HepG2 (cell line): ENCODE measurements at regions not wholly inside any gene's neighbourhood (a gene's known extent, or its start where the extent isn't known, plus 50 kb on each side); places are given as distances from the start of the nearest gene placed in this dataset.
A peak's percentile ranks its signal among the peaks of the same experiment; 100 is the strongest.

Source experiments
- ATAC-seq: fragments of 200-7000 bp; cut with Tn5 transposase; 3 replicates; pipeline ENCODE4 v1.9.1; 2020; ENCODE audit warnings: mild to moderate bottlenecking, moderate library complexity
- BruUV-seq: library from RNA; stranded (reverse); fragments of 400-500 nt; replicated peaks from 2 replicates; lab custom pipeline; 2021; lab: Mats Ljungman, UMichigan
- CTCF ChIA-PET: fragments of 300-600 bp; formaldehyde crosslinking; extraction: SDS; loops from one replicate; lab custom pipeline; 2021; ENCODE audit warnings: low total read pairs, inconsistent platforms, low intra/inter-chr PET ratio; lab: Yijun Ruan, JAX
- POLR2A ChIA-PET: fragments of 350-600 bp; sonication (Branson Sonifier 250); formaldehyde crosslinking; loops from one replicate; lab custom pipeline; 2020; ENCODE audit warnings: antibody characterized with exemption, inconsistent platforms; lab: Yijun Ruan, JAX
- DNase-seq: peaks from one replicate; pipeline ENCODE4 v3.0.0-alpha.2; 2015; ENCODE audit warnings: low spot score
- FAIRE-seq: peaks from 3 replicates; lab custom pipeline; 2011; peaks lifted over from hg19 to GRCh38; lab: Jason Lieb, UNC
- H2AFZ ChIP-seq: one replicate; pipeline ENCODE4 v1.6.1; 2011; ENCODE audit warnings: low read length, inconsistent platforms
- H3K27ac ChIP-seq: fragments of 300-600 bp; 3 replicates; pipeline ENCODE4 v1.8.0; 2011; ENCODE audit warnings: mixed run types, mild to moderate bottlenecking, mixed read lengths, low read length, inconsistent platforms; ENCODE audit not compliant: insufficient read depth; ENCODE audit errors: extremely low read length
- H3K27me3 ChIP-seq, 2 experiments: fragments of 200-600 bp in 1 of 2; 2 replicates in 1 of 2; 3 replicates in 1 of 2; pipeline versions ENCODE4 v1.6.0 to v1.8.0; 2011; ENCODE audit warnings: low read length in 2 of 2, mild to moderate bottlenecking in 2 of 2, moderate library complexity in 2 of 2, inconsistent platforms in 1 of 2; ENCODE audit not compliant: insufficient read depth in 2 of 2, control insufficient read depth in 1 of 2
- H3K36me3 ChIP-seq, 2 experiments: fragments of 200-600 bp in 1 of 2; replicated peaks in 1 of 2; 2 replicates in 1 of 2; 3 replicates in 1 of 2; pipeline versions ENCODE4 v1.5.1 to v1.8.0; 2011; ENCODE audit warnings: low read length in 2 of 2, inconsistent platforms in 1 of 2; ENCODE audit not compliant: insufficient read depth in 2 of 2, control insufficient read depth in 1 of 2
- H3K4me1 ChIP-seq: 2 replicates; pipeline ENCODE4 v1.5.1; 2012; ENCODE audit warnings: low read length, inconsistent platforms; ENCODE audit not compliant: insufficient read depth
- H3K4me2 ChIP-seq: 2 replicates; pipeline ENCODE4 v1.6.0; 2011; ENCODE audit warnings: low read depth, low read length, inconsistent platforms
- H3K4me3 ChIP-seq, 3 experiments: fragments of 200-600 bp in 1 of 3; sonication (generic), shearing (Covaris generic) in 1 of 3; replicated peaks in 1 of 3; 2 replicates each; pipeline ENCODE4 v1.5.1; 2011 to 2016; ENCODE audit warnings: low read length in 3 of 3, inconsistent platforms in 2 of 3, low read depth in 2 of 3, mild to moderate bottlenecking in 2 of 3, control low read depth in 1 of 3, mixed read lengths in 1 of 3; ENCODE audit not compliant: insufficient read depth in 1 of 3
- H3K79me2 ChIP-seq: one replicate; pipeline ENCODE4 v1.6.1; 2011; ENCODE audit warnings: low read length, inconsistent platforms; ENCODE audit not compliant: insufficient read depth
- H3K9ac ChIP-seq: 2 replicates; pipeline ENCODE4 v1.6.0; 2011; ENCODE audit warnings: mild to moderate bottlenecking, low read depth, low read length, inconsistent platforms; ENCODE audit not compliant: insufficient read depth
- H3K9me3 ChIP-seq: 2 replicates; pipeline ENCODE4 v1.5.1; 2012; ENCODE audit warnings: mild to moderate bottlenecking, low read length
- H4K20me1 ChIP-seq: 2 replicates; pipeline ENCODE4 v1.6.0; 2011; ENCODE audit warnings: inconsistent platforms, mild to moderate bottlenecking, low read length, moderate library complexity; ENCODE audit not compliant: insufficient read depth
- HMGXB3 ChIP-seq: sonication (generic); formaldehyde crosslinking; IDR thresholded peaks from 2 replicates; pipeline ENCODE4 v1.4.0; 2020; ENCODE audit warnings: missing genetic modification reagents, borderline replicate concordance
- KAT2B ChIP-seq: fragments of 150-350 bp; IDR thresholded peaks from 2 replicates; pipeline ENCODE4 v1.6.1; 2014; ENCODE audit warnings: low read depth, low read length, borderline replicate concordance
- MBD4 ChIP-seq: IDR thresholded peaks from 2 replicates; pipeline ENCODE4 v1.6.1; 2012; ENCODE audit warnings: low read length, inconsistent platforms, borderline replicate concordance
- MTF1 ChIP-seq: sonication (generic); formaldehyde crosslinking; IDR thresholded peaks from 2 replicates; pipeline ENCODE4 v1.5.0; 2020; ENCODE audit warnings: missing genetic modification reagents
- MZF1 ChIP-seq: sonication (generic); formaldehyde crosslinking; IDR thresholded peaks from 2 replicates; pipeline ENCODE4 v1.8.1; 2023; ENCODE audit warnings: mild to moderate bottlenecking, missing genetic modification reagents, borderline replicate concordance
- NFE2L2 ChIP-seq: fragments of 150-350 bp; IDR thresholded peaks from 2 replicates; pipeline ENCODE4 v1.6.1; 2014; ENCODE audit warnings: low read length
- REXO4 ChIP-seq: sonication (generic); formaldehyde crosslinking; IDR thresholded peaks from 2 replicates; pipeline ENCODE4 v1.8.0; 2022; ENCODE audit warnings: missing genetic modification reagents, mild to moderate bottlenecking, borderline replicate concordance
- SALL2 ChIP-seq: sonication (generic); formaldehyde crosslinking; IDR thresholded peaks from 2 replicates; pipeline ENCODE4 v1.8.1; 2023; ENCODE audit warnings: mild to moderate bottlenecking, missing genetic modification reagents, inconsistent platforms
- SOX13 ChIP-seq, 3 experiments: fragments of 450-650 bp in 1 of 3; sonication (generic) in 1 of 3; formaldehyde crosslinking in 1 of 3; IDR thresholded peaks in 2 of 3; conservative IDR thresholded peaks in 1 of 3; 2 replicates each; pipeline versions ENCODE4 v1.5.0 to v1.6.1; 2016 to 2020; ENCODE audit warnings: antibody characterized with exemption in 1 of 3, mild to moderate bottlenecking in 1 of 3, missing compliant biosample characterization in 1 of 3, missing genetic modification reagents in 1 of 3, moderate library complexity in 1 of 3
- SRF ChIP-seq: IDR thresholded peaks from 2 replicates; pipeline ENCODE4 v1.6.1; 2011; ENCODE audit warnings: mild to moderate bottlenecking, low read depth, low read length, moderate library complexity
- TGIF2 ChIP-seq: IDR thresholded peaks from 2 replicates; pipeline ENCODE4 v1.6.1; 2016; ENCODE audit warnings: control low read depth, missing compliant biosample characterization
- ZNF263 ChIP-seq: sonication (generic); formaldehyde crosslinking; IDR thresholded peaks from 2 replicates; pipeline ENCODE4 v1.4.0; 2020; ENCODE audit warnings: missing genetic modification reagents
- ZNF547 ChIP-seq: sonication (generic); formaldehyde crosslinking; IDR thresholded peaks from 2 replicates; pipeline ENCODE4 v1.5.1; 2020; ENCODE audit warnings: mild to moderate bottlenecking, missing genetic modification reagents
- ZNF790 ChIP-seq: sonication (generic); formaldehyde crosslinking; IDR thresholded peaks from 2 replicates; pipeline ENCODE4 v1.8.0; 2022; ENCODE audit warnings: missing genetic modification reagents, mild to moderate bottlenecking, borderline replicate concordance
- WGBS: methylation state at CpG from one replicate; pipeline ENCODE4 v1.1.6; 2017; ENCODE audit warnings: low lambda C conversion rate; 5-methylcytosine and 5-hydroxymethylcytosine counted together
- in situ Hi-C: cut with HindIII; loops from 2 replicates; pipeline ENCODE4 v1.10.0; 2017; ENCODE audit warnings: low pct_unique_long_range_greater_than_20kb; ENCODE audit not compliant: extremely low pct_ligation_motif_present
- intact Hi-C: fragments of 100-400 bp; cut with micrococcal nuclease; formaldehyde crosslinking; loops from one replicate; pipeline ENCODE4 v1.10.0; 2022; ENCODE audit not compliant: unreplicated experiment
- TF ChIP-seq, protein P1 (sequence below): sonication (generic); formaldehyde crosslinking; IDR thresholded peaks from 2 replicates; pipeline ENCODE4 v1.4.0; 2020; ENCODE audit warnings: missing genetic modification reagents

DNA sequence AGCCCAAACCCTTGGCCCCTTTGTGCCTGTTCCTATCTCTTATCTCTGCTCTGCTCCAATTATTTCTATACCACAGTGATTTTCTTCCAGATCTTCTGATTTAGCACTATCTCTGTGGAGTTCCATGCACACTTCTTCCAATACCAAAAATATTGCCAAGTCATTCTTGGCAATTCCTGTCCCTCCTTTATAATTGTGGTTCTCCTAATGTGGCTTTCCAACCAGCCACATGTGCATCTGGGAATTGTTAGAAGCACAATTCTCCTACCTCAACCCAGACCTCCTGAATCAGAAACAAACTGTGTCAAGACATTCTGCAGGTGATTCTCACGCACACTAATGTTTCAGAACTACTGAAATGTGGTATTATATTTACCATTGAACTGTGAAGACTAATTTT, 447.8 kb upstream of the IGFBP3 start:
- no TSS peak for BruUV-seq
- Histone ChIP-seq H3K9ac (no peak overlapping the region), H3K4me2 (no peak overlapping the region), H3K36me3 (no peaks in the 10 kb centered on the region), H3K4me3 (no peak overlapping the region), H4K20me1 (no peaks in the 10 kb centered on the region), H3K9me3 (no peaks in the 10 kb centered on the region), H3K4me1 (peaks cover 7% of the 10 kb centered on the region), H2AFZ (no peak overlapping the region), H3K27ac (no peak overlapping the region), H3K79me2 (no peaks in the 10 kb centered on the region), H3K27me3 (no peaks in the 10 kb centered on the region)
- FAIRE-seq (no peak), ATAC-seq (no peak), DNase-seq (no peak)
- 0% methylated on average over 1 of the region's 1 CpG for WGBS
- in situ Hi-C loops: loop anchor here (10.0 kb wide), 1 partner anchor 816 kb away; no protein-coding TSS in a partner anchor
- POLR2A ChIA-PET: no interaction called here
- intact Hi-C loops: no loop called here
- TF ChIP-seq NFE2L2 (peak; percentile 36; the same call in 1 of the 2 replicates), REXO4 (no peak)
- CTCF ChIA-PET: no interaction called here

- no TSS peak for BruUV-seq
- no peak overlapping the region for H3K4me2 ChIP-seq
- no peaks in the 10 kb centered on the region for H4K20me1 ChIP-seq
- no peak overlapping the region for H3K4me3 ChIP-seq
- 0% methylated on average over 1 of the region's 1 CpG for WGBS
- no peak overlapping the region for H3K9ac ChIP-seq
- no peak for DNase-seq
- ATAC-seq: no peak
- no peaks in the 10 kb centered on the region for H3K27me3 ChIP-seq
- in situ Hi-C loops (loop anchor here (10.0 kb wide), 1 partner anchor 818 kb away; no protein-coding TSS in a partner anchor), intact Hi-C loops (no loop called here)
- H3K27ac ChIP-seq: no peak overlapping the region
- H3K79me2 ChIP-seq: no peaks in the 10 kb centered on the region
- FAIRE-seq: no peak
- POLR2A ChIA-PET: no interaction called here
- H3K36me3 ChIP-seq: no peaks in the 10 kb centered on the region
- CTCF ChIA-PET: no interaction called here
- H2AFZ ChIP-seq: no peak overlapping the region
- no peak for TF ChIP-seq KAT2B
- TF ChIP-seq ZNF263 (CRISPR knock-in tag): no peak
- no peak for TF ChIP-seq MZF1 (CRISPR knock-in tag)
- TF ChIP-seq SOX13 (IDR thresholded peaks at IDR 0.05): no peak
- no peak for TF ChIP-seq SOX13 (CRISPR knock-in tag; conservative IDR thresholded peaks at IDR 0.05 in 1 of 2, IDR thresholded peaks at IDR 0.05 in 1 of 2)
- TF ChIP-seq, protein P1, sequence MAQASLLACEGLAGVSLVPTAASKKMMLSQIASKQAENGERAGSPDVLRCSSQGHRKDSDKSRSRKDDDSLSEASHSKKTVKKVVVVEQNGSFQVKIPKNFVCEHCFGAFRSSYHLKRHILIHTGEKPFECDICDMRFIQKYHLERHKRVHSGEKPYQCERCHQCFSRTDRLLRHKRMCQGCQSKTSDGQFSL (CRISPR knock-in tag): no peak
- no peak for TF ChIP-seq MTF1 (CRISPR knock-in tag)
- TF ChIP-seq ZNF790 (CRISPR knock-in tag): no peak
- no peak for TF ChIP-seq SALL2
- TF ChIP-seq ZNF547 (CRISPR knock-in tag): no peak
- TF ChIP-seq TGIF2 (CRISPR knock-in tag): no peak
- no peak for TF ChIP-seq SRF
- no peak for TF ChIP-seq MBD4
- TF ChIP-seq HMGXB3 (CRISPR knock-in tag): no peak
- peaks cover 15% of the 10 kb centered on the region for H3K4me1 ChIP-seq
- no peaks in the 10 kb centered on the region for H3K9me3 ChIP-seq
Observed at GRCh38 chr7:46366526-46366925, 445.5 kb upstream of the IGFBP3 start.
